ENCODE measurements at regions not wholly inside any gene's neighbourhood (a gene's known extent, or its start where the extent isn't known, plus 50 kb on each side); places are given as distances from the start of the nearest gene placed in this dataset.
"Not testable (repeated sequence)": the region's sequence is repeated elsewhere in the genome, so short reads cannot be mapped to it uniquely, and the experiment has no call there.

GRCh38 chr3:86794361-86795065 lies 196.4 kb downstream of the VGLL3 start:
- DNase-seq (ENCODE audit: low read depth, low spot score): no peak

DNA sequence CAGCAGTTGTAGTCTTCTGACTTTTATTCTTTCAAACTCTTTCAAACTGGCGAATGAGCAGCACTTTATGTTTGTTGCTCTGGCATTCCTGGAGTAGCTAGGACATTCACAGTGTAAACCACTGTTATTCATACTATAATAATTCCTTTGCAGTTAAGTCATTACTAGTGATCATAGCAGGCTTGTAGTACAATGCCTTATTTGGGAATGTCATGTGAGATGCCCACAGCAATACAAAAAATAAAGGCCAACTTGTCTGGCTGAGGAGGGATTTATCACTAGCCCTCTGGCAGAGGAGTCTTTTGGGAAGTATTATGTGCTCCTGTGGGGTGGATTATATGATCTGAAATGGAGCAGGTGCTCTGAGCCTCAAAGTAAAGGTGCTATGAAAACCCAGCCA lies 197.2 kb downstream of the VGLL3 start:
- DNase-seq (ENCODE audit: low read depth, low spot score): no peak

DNA sequence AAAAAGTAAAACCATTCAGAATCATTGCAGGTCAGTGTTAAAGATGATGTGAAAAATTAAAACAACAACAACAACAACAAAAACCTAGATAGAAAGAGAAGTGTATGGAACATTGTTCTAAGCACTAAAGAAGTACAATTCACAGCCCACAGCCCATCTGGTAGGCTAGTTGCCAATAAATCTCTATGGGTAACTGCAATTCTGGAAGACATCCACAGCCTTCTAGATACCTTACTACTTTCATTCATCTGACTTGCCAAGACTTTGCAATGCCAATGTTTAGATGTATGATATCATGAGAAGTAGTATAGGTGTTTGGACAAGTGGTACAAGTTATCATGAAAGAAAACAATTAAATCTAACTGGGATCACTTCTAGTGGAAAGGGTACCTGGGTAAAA lies 198.6 kb downstream of the VGLL3 start:
- no peak for DNase-seq (ENCODE audit: low read depth, low spot score)

GRCh38 chr3:86790884-86791549 lies 199.9 kb downstream of the VGLL3 start:
- DNase-seq (ENCODE audit: low read depth, low spot score): no peak

DNA sequence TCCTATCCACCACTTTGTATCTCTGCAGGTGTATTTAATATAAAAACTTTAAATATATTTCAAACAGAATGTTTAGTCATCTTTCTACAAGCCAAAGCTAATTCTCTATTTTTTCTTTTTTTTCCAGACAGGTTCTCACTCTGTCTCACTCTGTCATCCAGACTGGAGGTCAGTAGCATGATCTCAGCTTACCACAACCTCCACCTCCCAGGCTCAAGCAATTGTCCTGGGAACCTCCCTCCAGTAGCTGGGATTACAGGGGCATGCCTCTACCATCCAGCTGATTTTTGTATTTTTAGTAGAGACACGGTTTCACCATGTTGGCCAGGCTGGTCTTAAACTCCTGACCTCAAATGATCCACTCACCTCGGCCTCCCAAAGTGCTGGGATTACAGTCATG lies 202.6 kb downstream of the VGLL3 start:
- no peak for DNase-seq (ENCODE audit: low read depth, low spot score)

DNA sequence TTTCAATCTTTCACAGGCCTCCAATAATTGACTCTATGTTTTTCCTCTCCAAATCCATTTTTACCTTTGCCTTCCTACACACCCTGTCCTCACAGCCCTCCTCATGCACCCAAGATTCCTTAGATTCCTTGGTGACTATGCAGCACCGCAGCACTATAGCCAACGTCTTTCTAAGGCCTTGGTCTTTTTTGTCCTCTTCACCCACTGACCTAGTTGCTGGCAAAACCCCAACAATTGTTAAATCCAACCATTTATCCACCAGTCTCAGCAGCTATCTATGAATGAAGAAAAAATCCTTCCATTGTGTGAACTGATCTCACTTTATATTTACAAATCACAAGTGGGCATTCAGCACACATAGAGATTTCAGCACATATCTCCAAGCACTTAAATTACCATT lies 203.9 kb downstream of the VGLL3 start:
- no peak for DNase-seq (ENCODE audit: low read depth, low spot score)

- no peak for DNase-seq (ENCODE audit: low read depth, low spot score)
These were observed 205.6 kb downstream of the VGLL3 start for GRCh38 chr3:86785386-86785785.

GRCh38 chr3:86782866-86783265 lies 208.1 kb downstream of the VGLL3 start:
- DNase-seq (ENCODE audit: low read depth, low spot score): no peak

DNA sequence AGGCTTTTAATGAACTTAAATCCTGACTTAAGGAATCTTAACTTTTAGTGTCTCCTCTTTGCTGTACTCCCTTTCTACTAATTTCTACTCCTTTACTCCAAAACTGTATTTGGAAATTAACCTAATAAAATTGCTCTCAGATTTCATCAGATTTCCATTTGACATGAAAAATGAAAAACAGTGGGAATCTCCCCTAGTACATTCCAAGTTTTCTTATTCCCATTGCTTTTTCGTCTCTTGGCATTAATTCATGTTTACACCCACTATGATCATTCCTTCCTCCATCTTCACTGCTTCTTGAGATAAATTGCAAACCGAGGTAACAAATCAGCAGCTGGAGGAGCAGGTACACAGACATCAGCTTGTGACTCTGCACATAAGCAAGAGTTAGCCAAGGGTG lies 208.7 kb downstream of the VGLL3 start:
- DNase-seq (ENCODE audit: low read depth, low spot score): no peak

GRCh38 chr3:86774082-86774691 lies 216.8 kb downstream of the VGLL3 start:
- DNase-seq (ENCODE audit: low read depth, low spot score): no peak

GRCh38 chr3:86772699-86773098 lies 218.2 kb downstream of the VGLL3 start:
- DNase-seq (ENCODE audit: low read depth, low spot score): no peak

GRCh38 chr3:86771741-86772512 lies 219.0 kb downstream of the VGLL3 start:
- no peak for DNase-seq (ENCODE audit: low read depth, low spot score)

DNA sequence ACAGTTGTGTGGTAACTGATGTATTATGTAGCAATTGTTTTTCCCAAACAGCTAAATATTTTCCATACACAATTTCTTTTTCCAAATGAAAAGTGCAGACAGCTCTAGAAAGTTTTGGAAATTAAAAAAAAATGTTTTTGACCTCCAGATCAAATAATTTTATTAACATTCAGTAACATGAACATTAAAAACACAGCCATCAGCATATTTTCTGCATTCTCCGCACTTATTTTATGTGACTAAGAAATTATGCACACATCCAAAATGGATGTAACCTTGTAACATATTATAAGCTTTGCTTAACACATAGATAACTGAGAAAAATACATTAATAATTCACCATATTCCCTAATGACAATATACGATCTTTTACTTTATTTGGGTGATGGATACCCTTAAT lies 224.6 kb downstream of the VGLL3 start:
- DNase-seq (ENCODE audit: low read depth, low spot score): no peak

DNA sequence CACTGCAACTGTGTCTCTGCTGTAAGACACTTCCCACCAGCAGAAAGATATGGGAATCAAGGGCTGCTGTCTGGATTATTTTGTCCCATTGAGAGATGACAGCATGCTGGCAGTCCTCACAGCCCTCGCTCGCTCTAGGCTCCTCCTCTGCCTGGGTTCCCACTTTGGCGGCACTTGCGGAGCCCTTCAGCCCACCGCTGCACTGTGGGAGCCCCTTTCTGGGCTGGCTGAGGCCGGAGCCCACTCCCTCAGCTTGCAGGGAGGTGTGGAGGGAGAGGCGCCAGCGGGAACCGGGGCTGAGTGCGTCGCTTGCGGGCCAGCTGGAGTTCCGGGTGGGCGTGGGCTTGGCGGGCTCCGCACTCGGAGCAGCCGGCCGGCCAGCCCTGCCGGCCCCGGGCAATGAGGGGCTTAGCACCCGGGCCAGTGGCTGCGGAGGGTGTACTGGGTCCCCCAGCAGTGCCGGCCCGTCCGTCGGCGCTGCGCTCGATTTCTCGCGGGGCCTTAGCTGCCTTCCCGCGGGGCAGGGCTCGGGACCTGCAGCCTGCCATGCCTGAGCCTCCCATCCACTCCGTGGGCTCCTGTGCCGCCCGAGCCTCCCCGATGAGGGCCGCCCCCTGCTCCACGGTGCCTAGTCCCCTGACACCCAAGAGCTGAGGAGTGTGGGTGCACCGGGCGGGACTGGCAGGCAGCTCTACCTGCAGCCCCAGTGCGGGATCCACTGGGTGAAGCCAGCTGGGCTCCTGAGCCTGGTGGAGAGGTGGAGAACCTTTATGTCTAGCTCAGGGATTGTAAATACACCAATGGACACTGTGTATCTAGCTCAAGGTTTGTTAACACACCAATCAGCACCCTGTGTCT lies 233.4 kb downstream of the VGLL3 start:
- DNase-seq (ENCODE audit: low read depth, low spot score): not testable (repeated sequence)

GRCh38 chr3:86748015-86748414 lies 242.9 kb downstream of the VGLL3 start:
- DNase-seq (ENCODE audit: low read depth, low spot score): no peak

DNA sequence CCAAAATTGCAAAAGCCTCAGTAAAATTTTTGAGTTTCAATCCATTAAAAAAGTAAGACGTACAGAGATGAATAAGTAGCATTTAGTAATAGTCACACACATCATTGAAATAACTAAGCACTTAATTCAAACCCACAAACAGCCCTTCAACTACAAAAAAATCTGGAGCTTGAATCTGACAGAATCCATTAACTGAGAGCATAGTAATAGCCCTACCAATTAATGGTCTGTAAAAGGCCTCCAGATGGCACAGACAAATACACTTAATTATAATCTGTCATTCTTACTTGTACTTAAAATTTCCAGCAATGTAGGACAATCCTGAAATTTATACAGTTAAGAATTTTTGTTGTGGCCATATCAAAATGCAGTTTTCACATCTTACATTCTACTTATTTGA lies 246.9 kb downstream of the VGLL3 start:
- no peak for DNase-seq (ENCODE audit: low read depth, low spot score)

- no peak for DNase-seq (ENCODE audit: low read depth, low spot score)
These were observed 247.7 kb downstream of the VGLL3 start for GRCh38 chr3:86743233-86743632.

DNA sequence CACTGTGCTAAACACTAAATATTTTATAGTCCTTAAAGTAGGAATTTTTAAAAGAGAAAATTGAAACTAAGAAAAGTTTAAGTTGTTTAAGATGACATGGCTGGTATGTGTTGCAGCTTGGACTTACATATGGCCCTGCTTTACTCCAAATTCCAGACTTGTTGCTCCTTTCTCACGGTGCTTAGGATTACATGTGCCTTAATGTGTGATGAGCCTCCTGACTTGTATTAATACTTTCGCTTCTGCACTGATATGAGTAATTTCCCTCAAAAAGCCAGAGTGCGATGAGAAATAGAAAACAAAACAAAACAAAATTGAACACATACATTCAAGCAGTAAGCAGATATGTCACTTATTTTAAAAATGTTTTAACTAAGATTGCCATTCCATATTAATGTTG lies 250.2 kb downstream of the VGLL3 start:
- no peak for DNase-seq (ENCODE audit: low read depth, low spot score)

DNA sequence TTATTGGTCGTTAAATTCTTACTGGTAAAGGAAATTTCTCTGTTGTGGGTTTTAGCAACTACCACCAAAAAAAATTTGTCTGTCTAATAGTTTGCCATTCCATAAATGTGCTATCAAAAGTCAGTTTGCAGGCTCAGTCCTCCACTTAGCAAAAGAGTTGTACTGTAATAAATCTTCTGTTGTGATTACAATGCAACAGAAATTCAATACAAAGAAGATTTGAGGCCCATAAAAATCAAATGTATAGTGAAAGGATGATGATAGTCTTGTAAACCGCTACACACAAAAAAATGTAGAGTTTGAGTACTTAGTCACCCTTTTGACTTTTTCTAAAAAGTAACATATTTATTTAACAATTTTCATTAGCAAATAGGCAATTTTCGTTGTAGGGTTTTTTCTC lies 251.7 kb downstream of the VGLL3 start:
- no peak for DNase-seq (ENCODE audit: low read depth, low spot score)

DNA sequence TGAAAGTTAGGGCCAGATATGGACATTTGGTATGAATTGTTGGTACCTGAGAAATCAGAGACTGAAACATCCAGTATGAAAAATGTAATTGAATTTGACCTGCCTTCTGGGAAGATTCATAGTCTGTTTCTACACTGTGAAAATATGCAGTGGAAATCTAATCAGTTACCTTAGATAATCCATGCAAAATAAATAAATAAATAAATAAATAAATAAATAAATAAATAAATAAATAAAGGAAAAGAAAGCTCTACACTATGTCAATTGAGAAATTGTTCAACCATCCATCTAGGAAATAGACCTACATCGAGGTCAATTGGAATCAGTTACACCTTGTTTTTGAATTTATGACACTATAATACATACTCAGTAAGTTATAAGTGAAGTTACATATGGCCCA lies 252.3 kb downstream of the VGLL3 start:
- no peak for DNase-seq (ENCODE audit: low read depth, low spot score)

DNA sequence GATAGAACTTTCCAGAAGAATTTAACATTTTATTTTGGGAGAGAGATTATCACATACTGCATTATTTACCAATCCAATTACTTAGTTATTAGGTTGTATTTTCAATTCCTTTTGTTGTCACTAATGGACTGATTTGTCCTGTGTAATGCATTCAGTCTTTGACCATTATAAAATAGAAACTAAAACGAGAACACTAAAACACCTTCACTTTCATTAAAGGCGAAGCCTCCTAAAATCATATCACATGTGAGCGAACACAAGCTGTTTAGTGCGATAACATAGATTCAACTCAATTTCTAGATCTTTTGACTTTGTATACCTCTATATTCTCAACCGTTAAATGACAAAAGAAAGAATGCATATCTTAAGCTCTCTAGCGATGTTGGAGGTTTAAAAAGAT lies 253.4 kb downstream of the VGLL3 start:
- DNase-seq (ENCODE audit: low read depth, low spot score): no peak
